ENCODE measurements at regions not wholly inside any gene's neighbourhood (a gene's known extent, or its start where the extent isn't known, plus 50 kb on each side); places are given as distances from the start of the nearest gene placed in this dataset.

DNA sequence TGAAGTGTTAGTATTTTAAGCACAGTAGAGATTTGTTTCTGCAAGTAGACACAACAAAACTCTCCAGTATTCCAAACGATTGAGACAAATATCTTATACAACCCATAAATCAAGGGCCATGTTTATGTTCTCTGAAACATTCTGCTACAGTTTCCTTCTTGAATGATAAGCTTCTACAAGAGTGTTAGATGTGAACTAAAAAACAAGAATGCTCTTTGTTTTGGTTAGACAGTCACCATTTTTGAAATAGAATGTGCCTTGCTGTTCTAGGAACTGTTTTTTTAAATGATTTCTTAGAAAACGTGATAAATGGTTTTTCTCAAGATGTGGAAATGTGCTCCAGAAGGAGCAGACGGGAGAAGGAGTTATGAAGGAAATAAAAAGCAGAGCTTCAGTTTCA lies 1656.3 kb upstream of the FLRT2 start:
- H3K27ac ChIP-seq, result peak overlapping the region in 1 of 2 donors; percentile 49
- intact Hi-C loops (cut with DNase I), result no loop called here
- H3K9me3 ChIP-seq, result no peaks in the 10 kb centered on the region
- 3 to 9% (median 5%) methylated on average over 3 of the region's 3 CpGs for WGBS, 3 donors
- DNase-seq, result no peak
- no peaks in the 10 kb centered on the region for H3K36me3 ChIP-seq
- H3K27me3 ChIP-seq, result no peaks in the 10 kb centered on the region
- no peak for TF ChIP-seq POLR2A (IDR thresholded peaks at IDR 0.05)
- TF ChIP-seq EP300 (IDR thresholded peaks at IDR 0.05), result no peak
- TF ChIP-seq, protein P1, sequence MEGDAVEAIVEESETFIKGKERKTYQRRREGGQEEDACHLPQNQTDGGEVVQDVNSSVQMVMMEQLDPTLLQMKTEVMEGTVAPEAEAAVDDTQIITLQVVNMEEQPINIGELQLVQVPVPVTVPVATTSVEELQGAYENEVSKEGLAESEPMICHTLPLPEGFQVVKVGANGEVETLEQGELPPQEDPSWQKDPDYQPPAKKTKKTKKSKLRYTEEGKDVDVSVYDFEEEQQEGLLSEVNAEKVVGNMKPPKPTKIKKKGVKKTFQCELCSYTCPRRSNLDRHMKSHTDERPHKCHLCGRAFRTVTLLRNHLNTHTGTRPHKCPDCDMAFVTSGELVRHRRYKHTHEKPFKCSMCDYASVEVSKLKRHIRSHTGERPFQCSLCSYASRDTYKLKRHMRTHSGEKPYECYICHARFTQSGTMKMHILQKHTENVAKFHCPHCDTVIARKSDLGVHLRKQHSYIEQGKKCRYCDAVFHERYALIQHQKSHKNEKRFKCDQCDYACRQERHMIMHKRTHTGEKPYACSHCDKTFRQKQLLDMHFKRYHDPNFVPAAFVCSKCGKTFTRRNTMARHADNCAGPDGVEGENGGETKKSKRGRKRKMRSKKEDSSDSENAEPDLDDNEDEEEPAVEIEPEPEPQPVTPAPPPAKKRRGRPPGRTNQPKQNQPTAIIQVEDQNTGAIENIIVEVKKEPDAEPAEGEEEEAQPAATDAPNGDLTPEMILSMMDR (IDR thresholded peaks at IDR 0.05), result no peak
- H3K4me3 ChIP-seq, result no peak overlapping the region
- H3K4me1 ChIP-seq (ENCODE audit: insufficient read depth), result peaks cover 3% of the 10 kb centered on the region

DNA sequence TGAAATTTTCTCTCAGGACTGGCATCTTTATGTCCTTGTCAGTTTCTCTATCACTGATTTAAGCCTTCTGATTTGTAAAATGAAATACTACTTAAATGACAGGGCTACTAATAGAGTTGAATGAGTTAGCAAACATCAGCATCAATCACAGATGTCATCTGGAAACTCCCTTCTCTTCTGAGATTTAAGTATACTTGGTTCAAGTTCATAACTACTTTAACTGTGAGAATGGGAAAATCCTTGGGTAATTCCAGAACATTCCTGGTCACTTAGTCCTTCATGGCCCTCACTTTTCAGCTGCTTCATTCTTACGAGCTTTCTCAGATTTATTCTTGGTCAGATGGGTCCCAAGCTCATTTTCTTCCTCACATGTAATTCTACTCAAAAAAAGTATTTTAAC lies 1655.3 kb upstream of the FLRT2 start:
- Histone ChIP-seq H3K9me3 (no peaks in the 10 kb centered on the region), H3K36me3 (no peaks in the 10 kb centered on the region), H3K4me1 (ENCODE audit: insufficient read depth) (peaks cover 3% of the 10 kb centered on the region), H3K27ac (peak overlapping the region in 1 of 2 donors; percentile 49), H3K27me3 (no peaks in the 10 kb centered on the region), H3K4me3 (no peak overlapping the region)
- WGBS, 3 donors, result 31 to 44% (median 35%) methylated on average over 1 of the region's 1 CpG
- intact Hi-C loops (cut with DNase I), result no loop called here
- no peak for DNase-seq
- TF ChIP-seq POLR2A (IDR thresholded peaks at IDR 0.05) (no peak), EP300 (IDR thresholded peaks at IDR 0.05) (no peak)
- TF ChIP-seq, protein P1 (IDR thresholded peaks at IDR 0.05), result no peak

DNA sequence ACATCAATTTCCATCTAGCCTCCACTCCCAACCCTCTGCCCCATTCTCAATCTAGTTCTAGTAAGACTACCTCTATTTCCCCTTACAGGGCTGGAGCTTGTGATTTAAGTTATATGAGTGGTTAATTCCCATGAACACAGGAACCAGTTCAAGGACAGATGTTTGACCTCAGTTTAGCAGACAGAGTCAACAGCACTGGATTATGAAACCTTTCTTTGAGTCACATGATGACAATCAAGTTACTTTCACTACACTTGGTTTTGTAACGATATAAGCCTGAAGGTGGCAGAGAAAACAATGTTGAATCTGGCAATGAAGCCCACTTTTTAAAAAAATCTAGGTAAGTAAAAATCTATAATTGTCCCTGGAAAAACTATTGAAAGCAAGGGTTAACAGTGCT lies 1646.2 kb upstream of the FLRT2 start:
- intact Hi-C loops (cut with DNase I), result no loop called here
- Histone ChIP-seq H3K36me3 (no peaks in the 10 kb centered on the region), H3K27me3 (no peaks in the 10 kb centered on the region), H3K4me1 (ENCODE audit: insufficient read depth) (no peaks in the 10 kb centered on the region), H3K4me3 (no peak overlapping the region), H3K9me3 (no peaks in the 10 kb centered on the region), H3K27ac (no peak overlapping the region)
- no peak for DNase-seq
- TF ChIP-seq, protein P1 (IDR thresholded peaks at IDR 0.05), result no peak
- no peak for TF ChIP-seq EP300 (IDR thresholded peaks at IDR 0.05)
- no peak for TF ChIP-seq POLR2A (IDR thresholded peaks at IDR 0.05)
- WGBS, 3 donors, result 70 to 88% (median 87%) methylated on average over 1 of the region's 1 CpG

DNA sequence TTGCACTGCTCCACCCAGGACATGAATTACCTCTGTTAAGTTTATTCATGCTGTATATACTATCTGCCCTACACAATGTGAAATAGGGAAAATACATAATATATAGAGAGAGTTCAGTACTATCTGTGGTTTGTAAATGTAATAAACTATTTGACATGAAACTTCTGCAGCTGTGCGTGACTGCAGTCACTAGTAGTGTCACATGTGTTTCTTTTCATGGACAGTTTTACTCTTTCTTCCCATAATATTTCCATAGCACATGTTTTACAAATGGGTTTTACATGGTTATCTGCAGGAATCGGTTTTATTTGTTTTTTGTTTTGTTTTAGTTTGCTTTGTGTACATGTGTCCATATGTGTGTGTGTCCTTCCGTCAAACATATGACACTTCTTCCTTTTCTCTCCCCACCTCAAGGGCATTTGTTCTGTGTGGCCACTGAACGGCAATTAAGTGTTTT lies 1644.1 kb upstream of the FLRT2 start:
- no peak overlapping the region for H3K27ac ChIP-seq
- intact Hi-C loops (cut with DNase I), result no loop called here
- no peak overlapping the region for H3K4me3 ChIP-seq
- no peaks in the 10 kb centered on the region for H3K4me1 ChIP-seq (ENCODE audit: insufficient read depth)
- DNase-seq, result no peak
- no peaks in the 10 kb centered on the region for H3K9me3 ChIP-seq
- H3K36me3 ChIP-seq, result no peaks in the 10 kb centered on the region
- no peaks in the 10 kb centered on the region for H3K27me3 ChIP-seq
- TF ChIP-seq, protein P1 (IDR thresholded peaks at IDR 0.05), result no peak
- no peak for TF ChIP-seq POLR2A (IDR thresholded peaks at IDR 0.05)
- no peak for TF ChIP-seq EP300 (IDR thresholded peaks at IDR 0.05)
- 22 to 29% (median 28%) methylated on average over 4 of the region's 4 CpGs for WGBS, 3 donors

Data from ovary (tissue), 7 donors.